GM21515 (cell line): ENCODE measurements at regions not wholly inside any gene's neighbourhood (a gene's known extent, or its start where the extent isn't known, plus 50 kb on each side); places are given as distances from the start of the nearest gene placed in this dataset.
"Not testable (repeated sequence)": the region's sequence is repeated elsewhere in the genome, so short reads cannot be mapped to it uniquely, and the experiment has no call there.

Source experiments
- ATAC-seq: cut with Tn5 transposase; IDR thresholded peaks from one replicate; pipeline ENCODE4 v1.9.1; 2021; ENCODE audit not compliant: unreplicated experiment

- ATAC-seq = no peak
These were observed 150.6 kb downstream of the SI start for GRCh38 chr3:164927728-164928127.

DNA sequence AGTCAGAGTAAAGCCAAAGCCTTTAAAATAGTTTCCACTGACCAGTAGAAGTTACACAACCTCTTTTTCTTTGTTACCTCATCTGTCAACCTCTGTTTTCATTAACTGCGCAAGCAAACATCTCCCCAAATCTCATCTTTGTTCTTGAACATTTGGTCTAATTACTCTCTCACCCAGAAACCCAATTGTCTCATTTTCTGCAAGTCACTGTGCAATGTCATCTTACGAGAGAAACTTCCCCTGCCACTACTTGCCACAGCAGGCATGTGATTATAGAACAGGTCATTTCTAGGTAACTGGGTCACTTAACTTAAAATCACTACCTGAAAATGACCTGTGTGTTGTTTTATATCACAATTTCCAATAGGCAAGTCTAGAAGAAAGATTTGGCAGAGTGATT lies 159.4 kb downstream of the SI start:
- no peak for ATAC-seq

DNA sequence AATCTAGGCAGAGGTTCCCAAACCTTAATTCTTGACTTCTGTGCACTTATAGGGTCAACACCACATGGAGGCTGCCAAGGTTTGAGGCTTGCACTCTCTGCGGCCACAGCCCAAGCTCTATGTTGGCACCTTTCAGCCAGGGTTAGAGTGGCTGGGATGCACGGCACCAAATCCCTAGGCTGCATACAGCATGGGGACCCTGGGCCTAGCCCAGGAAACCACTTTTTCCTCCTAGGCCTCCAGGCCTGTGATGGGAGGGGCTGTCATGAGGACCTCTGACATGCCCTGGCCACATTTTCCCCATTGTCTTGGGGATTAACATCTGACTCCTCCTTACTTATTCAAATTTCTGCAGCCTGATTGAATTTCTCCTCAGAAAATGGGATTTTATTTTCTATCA lies 165.4 kb downstream of the SI start:
- ATAC-seq = no peak

- no peak for ATAC-seq
These were observed 174.4 kb downstream of the SI start for GRCh38 chr3:164903820-164904451.

GRCh38 chr3:164897342-164897741 lies 181.0 kb downstream of the SI start:
- ATAC-seq = no peak

GRCh38 chr3:164890061-164890460 lies 188.2 kb downstream of the SI start:
- ATAC-seq = no peak

DNA sequence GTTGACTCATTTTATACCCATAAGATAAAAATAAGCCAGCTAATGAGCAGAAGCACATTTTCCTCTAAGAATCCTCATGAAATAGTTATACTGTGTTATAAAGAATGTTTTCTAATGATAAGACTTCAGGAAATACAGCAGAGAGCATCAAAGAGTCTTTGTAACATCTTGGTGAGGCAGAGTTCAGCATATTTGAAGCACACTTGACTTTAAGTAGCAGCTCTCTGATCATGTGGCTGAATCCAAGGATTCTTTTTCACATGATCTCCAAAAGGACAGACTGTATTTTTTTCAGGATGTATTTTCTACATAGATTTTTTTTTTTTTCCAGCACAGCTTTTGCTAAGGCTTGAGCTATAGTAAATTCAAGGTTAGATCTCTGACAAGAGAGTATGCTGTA lies 195.1 kb downstream of the SI start:
- ATAC-seq = no peak

DNA sequence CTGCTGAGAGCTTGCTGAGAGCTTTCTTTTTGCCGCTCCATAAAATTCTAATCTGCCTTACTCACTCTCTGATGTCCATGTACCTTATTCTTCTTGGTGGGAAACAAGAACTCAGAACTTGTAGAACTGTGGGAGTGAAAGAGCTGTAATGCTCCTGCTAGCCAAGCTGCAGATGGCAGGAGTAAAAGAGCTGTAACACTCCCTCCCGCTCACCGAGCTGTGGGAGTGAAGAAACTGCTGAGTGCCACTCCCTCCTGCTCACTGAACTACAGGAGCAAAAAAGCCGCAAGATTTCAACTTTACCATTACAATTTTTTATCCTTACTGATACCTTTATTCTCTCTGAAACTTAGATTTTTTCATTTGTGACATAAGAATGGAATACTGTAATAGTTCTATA lies 199.1 kb downstream of the SI start:
- no peak for ATAC-seq

GRCh38 chr3:164864454-164864853 lies 213.8 kb downstream of the SI start:
- no peak for ATAC-seq

DNA sequence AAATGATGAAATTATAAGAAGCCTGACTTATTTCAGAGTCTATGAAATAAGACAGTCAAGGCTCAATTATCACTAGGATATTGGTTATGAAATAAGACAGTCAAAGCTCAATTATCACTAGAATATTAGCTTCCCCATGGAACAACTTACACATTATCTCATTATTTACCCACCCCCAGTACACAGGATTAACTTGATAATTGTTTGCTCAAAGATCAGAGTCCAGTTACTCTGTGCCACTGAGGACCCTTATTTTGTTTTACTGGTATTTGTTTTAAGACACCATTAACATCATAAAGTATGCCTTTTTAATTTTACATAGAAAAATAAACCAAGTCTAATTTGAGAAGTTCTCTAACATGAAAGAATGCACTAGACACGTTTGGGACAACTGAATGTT lies 225.4 kb downstream of the SI start:
- no peak for ATAC-seq

DNA sequence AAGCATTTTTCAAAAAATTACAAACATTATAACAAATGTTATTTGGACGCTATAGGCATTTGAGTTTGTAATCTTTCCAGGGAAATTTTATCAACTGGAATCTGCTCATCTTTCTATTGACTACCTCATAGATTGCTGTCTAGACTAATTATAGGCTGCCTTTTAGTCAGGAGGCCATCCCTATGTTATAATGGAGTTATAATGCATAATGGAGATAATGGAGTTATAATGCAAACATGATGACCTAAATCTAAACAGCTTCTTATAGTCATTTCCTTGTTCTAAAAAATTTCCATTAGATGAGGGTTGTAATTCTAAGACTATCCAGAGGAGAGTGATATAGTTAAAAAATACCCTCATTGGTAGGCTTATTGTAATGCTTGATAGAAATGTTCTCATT lies 226.4 kb downstream of the SI start:
- no peak for ATAC-seq

DNA sequence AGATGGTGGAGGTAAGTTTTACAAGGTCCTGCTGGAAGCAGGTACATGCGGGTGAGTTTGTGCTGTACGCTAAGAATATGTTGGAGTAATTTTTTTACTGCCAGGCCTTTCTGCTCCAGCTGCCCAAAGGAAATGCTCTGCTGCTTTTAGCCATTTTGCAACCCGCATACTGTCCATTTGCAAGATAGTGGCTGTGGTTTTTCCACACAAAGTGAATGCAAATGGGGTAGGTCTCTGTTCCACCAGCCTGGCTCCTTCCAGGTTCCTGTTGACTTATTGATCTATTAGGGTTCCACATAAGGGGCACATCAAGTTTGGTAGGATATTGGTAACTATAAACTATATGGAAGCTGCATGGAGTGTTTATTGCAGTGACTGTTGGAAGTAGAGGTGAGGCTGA lies 227.1 kb downstream of the SI start:
- no peak for ATAC-seq

DNA sequence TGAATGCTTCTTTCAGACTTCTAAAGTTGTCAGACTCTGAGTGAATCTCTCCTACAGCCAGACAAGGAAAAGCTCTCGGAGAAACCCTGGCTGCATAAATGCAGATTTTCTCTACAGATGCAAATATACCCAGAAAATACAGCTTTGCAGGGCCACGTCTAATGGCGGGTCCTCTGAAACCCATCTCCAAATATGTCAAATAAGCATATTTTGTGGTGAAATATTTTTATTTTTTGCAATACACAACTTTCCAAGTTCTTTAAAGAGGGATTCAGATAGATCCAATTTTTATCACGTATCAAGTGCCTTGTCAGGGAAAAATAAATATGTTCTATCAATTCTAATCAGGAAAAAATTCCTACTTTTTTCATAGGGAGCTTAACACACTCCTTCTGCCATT lies 229.4 kb downstream of the SI start:
- no peak for ATAC-seq

GRCh38 chr3:164845739-164846138 lies 232.6 kb downstream of the SI start:
- ATAC-seq = no peak

GRCh38 chr3:164832216-164832615 lies 246.1 kb downstream of the SI start:
- ATAC-seq = no peak

DNA sequence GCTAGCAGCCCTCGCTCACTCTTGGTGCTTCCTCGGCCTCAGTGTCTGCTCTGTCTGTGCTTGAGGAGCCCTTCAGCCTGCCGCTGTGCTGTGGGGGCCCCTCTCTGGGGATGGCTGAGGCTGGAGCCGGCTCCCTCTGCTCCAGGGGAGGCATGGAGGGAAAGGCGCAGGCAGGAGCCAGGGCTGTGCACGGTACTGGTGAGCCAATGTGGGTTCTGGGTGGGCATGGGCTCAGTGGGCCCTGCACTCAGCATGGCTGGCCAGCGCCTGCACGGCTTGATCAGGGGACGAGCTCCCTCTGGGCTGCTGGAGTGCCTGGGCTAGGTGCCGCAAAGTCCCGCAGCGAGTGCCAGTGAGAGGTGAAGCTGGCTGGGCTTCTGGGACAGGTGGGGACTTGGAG lies 260.0 kb downstream of the SI start:
- ATAC-seq = no peak

DNA sequence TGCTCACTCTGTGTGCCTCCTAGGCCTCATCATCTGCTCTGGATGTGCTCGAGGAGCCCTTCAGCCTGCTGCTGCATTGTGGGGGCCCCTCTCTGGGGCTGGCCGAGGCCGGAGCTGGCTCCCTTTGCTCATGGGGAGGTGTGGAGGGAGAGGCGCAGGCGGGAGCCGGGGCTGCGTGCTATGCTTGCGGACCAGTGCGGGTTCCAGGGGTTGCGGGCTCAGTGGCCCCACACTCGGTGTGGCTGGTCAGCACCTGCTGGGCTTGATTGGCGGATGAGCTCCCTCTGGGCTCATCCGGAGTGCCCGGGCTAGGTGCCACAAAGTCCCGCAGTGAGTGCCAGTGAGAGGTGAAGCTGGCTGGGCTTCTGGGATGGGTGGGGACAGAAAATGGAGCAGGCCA lies 264.2 kb downstream of the SI start:
- no peak for ATAC-seq

GRCh38 chr3:164812042-164812441 lies 266.3 kb downstream of the SI start:
- ATAC-seq = no peak

DNA sequence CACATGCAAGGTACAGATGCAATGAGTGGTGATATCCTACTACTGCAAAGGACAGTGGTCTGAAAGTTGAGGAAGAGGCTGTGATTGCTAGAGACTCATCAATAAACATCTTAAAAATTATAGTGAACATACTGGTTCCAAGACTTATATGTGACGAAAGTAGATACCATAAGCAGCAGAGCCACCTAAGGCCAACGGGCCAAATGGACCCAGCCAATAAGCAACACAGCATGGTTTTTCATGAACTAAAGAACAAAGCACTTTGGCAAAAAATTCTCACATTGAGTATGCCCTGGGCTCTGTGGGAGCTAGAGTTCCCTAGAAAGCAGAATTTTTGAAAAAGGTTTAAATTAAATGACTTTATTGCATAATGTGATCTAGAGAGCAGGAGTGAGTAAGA lies 272.1 kb downstream of the SI start:
- ATAC-seq = no peak

DNA sequence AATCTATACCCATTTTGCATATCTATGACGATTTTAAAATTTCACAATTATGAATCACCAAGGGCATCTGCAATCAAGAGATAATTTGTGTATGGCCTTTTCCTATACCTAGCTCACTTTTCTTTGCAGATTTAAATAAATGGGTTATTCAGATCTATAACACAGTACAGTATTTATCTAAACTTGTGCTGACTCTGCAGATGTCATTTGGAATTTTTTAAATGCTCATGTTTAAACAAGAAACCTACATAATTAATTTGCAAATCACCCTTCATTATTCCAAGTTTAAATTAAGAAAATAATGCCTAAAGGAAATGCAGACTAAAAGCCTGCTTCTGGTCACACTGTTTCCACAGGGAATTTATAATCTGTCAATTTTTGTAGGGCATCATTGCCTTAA lies 284.2 kb downstream of the SI start:
- no peak for ATAC-seq

DNA sequence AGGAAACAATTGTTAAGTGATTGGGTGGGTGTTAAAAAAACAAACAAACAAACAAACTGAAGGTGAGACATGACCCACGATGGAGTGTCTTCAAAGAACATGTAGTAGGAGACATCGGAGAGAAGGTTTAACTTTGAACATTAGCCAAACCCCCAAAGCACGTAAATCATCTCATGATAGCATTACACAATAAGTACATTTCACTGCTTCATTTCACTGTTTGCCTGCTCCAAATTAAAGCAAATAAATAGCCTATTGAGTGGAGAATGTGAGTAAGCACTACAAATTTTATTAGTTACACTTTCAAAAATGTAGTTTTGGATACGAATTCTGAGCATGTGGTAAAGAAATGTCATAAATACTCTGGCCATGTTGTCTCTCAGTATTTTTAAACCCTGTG lies 287.0 kb downstream of the SI start:
- ATAC-seq = no peak

DNA sequence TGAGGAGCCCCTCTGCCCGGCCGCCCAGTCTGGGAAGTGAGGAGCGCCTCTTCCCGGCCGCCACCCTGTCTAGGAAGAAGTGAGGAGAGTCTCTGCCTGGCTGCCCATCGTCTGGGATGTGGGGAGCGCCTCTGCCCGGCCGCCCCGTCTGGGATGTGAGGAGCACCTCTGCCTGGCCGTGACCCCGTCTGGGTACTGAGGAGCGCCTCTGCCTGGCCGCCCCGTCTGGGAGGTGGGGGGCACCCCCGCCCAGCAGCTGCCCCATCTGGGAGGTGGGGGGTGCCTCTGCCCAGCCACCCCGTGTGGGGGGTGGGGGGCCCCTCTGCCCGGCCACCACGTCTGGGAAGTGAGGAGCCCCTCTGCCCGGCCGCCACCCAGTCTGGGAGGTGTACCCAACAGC lies 293.9 kb downstream of the SI start:
- ATAC-seq = not testable (repeated sequence)

DNA sequence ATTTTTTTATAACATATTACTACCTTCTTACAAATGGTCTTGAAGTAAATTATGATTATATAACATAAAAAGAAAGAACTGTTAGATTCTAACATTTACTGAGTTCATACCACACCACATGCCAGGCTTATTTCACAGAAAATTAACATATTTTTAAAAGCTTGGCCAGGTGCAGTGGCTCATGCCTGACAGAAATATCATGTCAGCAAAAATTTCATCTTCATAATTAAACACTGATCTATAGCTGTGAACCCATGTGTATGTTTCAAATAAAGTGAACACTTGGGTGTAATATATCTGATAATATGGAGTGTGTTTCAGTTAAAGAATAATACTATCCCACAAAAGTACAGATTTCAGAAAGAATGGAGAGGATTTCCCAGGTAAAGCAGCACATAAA lies 296.5 kb downstream of the SI start:
- ATAC-seq = no peak

DNA sequence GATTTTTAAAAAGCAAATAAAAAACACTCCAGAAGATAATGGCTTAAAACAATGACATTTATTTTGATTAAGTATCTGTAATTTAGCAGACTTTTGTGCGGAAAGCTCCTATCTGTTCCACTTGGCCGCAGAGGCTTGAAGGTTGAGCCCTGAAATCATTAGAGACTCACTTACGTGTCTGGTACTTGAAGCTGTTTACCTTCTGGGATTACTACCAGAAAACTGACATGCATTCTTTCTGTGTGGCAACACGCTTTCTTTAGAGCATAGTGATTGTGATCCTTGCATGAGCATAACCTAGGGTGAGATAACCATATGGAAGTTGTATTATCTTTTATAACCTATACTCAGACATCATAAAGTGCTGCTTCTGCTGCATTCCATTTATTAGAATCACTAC lies 298.5 kb downstream of the SI start:
- no peak for ATAC-seq
